ENCODE measurements at regions not wholly inside any gene's neighbourhood (a gene's known extent, or its start where the extent isn't known, plus 50 kb on each side); places are given as distances from the start of the nearest gene placed in this dataset.

DNA sequence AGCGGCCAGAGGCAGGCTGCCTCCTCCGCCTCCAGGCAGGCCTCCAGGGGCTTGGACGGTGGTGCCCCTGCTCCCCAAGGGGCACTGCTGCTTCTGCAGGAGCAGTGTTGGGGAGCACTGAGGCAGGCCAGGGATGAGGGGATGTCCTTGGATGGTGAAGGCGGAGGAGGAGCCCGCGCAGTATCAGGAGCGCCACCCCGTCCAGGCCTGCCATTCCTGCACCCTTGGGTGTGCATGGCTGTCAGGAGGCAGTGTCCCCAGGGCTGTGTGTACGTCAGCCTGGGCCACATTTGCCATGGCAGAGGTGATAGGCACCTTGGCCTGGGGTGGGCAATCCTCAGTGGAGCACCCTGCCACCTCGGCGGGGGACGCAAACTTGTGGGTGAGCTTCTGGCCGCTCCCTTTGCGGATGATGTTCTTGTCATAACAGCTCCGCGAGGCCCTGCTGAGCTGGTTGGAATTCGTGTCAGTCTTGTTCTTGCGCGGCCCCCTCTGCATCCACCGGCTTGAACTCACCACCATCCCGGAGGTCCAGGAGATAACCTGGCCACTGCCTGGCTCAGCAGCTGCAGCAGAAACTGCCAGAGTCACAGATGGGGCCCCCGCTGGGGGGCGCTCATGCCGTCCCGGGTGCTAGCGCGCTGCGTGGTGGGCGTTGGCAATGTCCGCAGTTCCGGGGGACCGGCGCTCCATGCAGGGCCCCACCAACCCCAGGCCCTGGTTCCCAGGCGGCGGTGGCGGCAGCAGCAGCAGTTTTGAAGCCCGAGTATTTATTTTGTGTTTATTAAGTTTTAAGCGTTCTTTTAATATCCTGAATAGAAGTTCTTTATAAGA, 182.3 kb upstream of the ADCY1 start:
- ATAC-seq (replicated peaks) (no peak), DNase-seq (no peak)
- no peaks in the 10 kb centered on the region for H3K27me3 Mint-ChIP-seq
- no peak overlapping the region for H3K27ac Mint-ChIP-seq
- no peaks in the 10 kb centered on the region for H3K4me1 Mint-ChIP-seq
- H3K4me3 Mint-ChIP-seq = no peak overlapping the region
- no peaks in the 10 kb centered on the region for H3K36me3 Mint-ChIP-seq
- peaks cover 13 to 19% of the 10 kb centered on the region in 2 donors for H3K9me3 Mint-ChIP-seq

DNA sequence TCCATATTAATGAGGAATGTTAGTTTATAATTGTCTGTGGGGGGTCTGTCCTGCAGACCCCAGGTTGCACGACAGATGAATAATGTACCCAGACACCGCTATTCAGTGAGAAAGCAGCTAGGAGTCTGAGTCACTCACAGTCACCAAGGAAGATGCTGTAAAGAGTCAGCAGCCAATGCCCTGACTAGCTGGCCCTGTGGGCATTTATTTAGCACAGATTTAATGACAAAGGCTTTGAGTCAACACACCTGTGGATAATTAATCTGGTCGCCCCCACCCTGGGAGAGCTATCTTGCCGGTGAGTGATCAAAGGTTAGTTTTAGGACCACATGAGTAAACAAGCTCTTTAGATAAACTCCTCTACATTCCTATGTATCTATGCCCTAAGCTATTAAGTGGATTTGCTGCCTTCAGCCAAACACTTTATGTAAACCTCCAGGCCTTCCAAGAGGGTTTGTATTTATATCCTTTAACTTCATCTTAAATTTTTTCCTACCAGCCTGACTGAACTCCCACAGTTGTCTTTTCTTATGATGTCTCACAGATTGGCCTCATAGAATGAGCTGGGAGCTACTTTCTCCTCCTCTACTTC, 180.0 kb upstream of the ADCY1 start:
- no peak overlapping the region for H3K27ac Mint-ChIP-seq
- H3K27me3 Mint-ChIP-seq = no peaks in the 10 kb centered on the region
- DNase-seq = no peak
- H3K36me3 Mint-ChIP-seq = no peaks in the 10 kb centered on the region
- no peak for ATAC-seq (replicated peaks)
- H3K4me3 Mint-ChIP-seq = no peak overlapping the region
- H3K4me1 Mint-ChIP-seq = no peaks in the 10 kb centered on the region
- H3K9me3 Mint-ChIP-seq = peaks cover 13 to 19% of the 10 kb centered on the region in 2 donors

DNA sequence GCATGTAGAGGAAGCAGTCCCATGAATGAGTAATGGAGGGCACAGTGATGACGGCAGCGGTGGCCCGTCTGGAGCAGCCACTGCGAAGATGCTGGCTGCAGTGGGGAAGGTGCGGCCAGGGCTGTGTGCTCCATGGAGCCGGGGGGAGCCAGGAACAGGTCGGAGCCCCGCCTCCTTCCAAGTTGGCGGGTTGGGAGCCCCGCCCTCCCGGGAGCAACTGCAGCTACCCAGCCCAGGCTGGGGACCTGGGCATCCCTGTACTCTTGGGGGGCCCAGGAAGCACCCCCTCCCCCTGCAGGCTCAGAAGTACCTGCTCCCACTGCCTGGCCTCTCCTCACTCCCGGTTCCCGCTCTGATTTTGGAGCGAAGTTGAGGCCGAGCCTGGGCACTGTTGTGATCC, 175.1 kb upstream of the ADCY1 start:
- ATAC-seq (replicated peaks) = no peak
- Mint-ChIP-seq H3K27me3 (peaks cover 0 to 4% of the 10 kb centered on the region in 2 donors), H3K4me3 (no peak overlapping the region), H3K9me3 (peaks cover 13 to 16% of the 10 kb centered on the region in 2 donors), H3K27ac (no peak overlapping the region), H3K4me1 (no peaks in the 10 kb centered on the region), H3K36me3 (no peaks in the 10 kb centered on the region)
- DNase-seq = no peak

DNA sequence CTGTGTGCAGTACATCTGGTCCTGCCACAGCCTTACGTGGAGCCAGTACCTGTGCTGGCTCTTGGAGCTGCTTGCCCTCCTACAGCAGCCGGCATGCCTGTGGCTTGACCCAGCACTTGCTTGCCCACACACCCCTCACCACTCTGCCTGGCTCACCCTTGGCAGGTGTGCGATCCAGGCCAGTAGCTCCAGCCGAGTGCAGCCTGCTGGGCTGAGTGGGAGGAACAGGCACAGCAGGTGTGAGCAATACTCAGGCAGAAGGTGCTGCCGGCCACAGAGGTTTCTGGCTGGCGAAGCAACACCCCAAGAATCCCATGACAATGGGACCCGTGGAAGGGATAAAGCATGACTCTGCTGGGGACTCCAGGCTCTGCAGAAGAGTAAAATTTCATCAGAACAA, 173.5 kb upstream of the ADCY1 start:
- no peak for ATAC-seq (replicated peaks)
- Mint-ChIP-seq H3K9me3 (peaks cover 11 to 12% of the 10 kb centered on the region in 2 donors), H3K36me3 (no peaks in the 10 kb centered on the region), H3K27ac (no peak overlapping the region), H3K4me1 (no peaks in the 10 kb centered on the region), H3K4me3 (no peak overlapping the region), H3K27me3 (peaks cover 4 to 9% of the 10 kb centered on the region in 2 donors)
- DNase-seq = no peak

DNA sequence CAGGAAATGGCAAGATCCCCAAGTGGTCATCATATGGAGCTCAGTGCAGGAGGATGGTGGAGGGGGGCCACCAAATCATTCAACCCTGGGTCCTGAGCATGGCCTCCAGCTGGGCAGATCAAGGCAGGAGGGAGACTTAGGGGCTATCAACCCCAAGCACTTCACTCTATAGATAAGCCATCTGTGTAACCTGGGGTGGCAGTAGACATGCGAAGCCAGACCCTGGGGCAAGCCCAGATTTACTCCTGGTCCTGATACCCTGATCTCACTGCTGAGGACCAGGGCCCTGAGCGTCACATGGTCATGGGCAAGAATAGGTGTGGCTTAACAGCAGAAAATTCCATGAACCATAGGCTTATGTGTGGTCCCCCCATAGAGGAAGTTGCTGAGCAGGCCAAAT, 173.0 kb upstream of the ADCY1 start:
- Mint-ChIP-seq H3K27me3 (peaks cover 4 to 12% of the 10 kb centered on the region in 2 donors), H3K27ac (no peak overlapping the region), H3K9me3 (peaks cover 7 to 9% of the 10 kb centered on the region in 2 donors), H3K36me3 (no peaks in the 10 kb centered on the region), H3K4me3 (no peak overlapping the region), H3K4me1 (no peaks in the 10 kb centered on the region)
- no peak for DNase-seq
- ATAC-seq (replicated peaks) = no peak

DNA sequence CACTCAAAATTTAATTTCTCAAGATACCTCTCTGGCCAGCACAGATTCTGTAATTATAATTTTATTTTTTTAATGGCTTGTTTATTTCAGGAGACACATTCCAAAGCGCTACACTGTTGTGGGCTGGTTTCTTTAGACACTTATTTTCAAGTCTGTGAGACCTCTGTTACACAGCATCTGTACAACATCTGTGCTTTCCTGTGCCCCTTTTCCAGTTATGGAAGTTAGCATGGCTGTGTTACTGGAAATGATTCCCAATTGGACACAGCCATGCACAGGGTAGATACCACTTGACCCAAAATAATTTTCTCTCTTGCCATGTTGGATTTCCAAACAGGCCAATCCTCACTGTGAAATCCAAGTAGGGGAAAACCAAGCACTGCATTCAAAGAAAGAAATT, 172.3 kb upstream of the ADCY1 start:
- Mint-ChIP-seq H3K27ac (no peak overlapping the region), H3K4me3 (no peak overlapping the region), H3K36me3 (no peaks in the 10 kb centered on the region), H3K27me3 (peaks cover 4 to 12% of the 10 kb centered on the region in 2 donors), H3K9me3 (peaks cover 4 to 7% of the 10 kb centered on the region in 2 donors), H3K4me1 (no peaks in the 10 kb centered on the region)
- ATAC-seq (replicated peaks) = no peak
- DNase-seq = no peak

DNA sequence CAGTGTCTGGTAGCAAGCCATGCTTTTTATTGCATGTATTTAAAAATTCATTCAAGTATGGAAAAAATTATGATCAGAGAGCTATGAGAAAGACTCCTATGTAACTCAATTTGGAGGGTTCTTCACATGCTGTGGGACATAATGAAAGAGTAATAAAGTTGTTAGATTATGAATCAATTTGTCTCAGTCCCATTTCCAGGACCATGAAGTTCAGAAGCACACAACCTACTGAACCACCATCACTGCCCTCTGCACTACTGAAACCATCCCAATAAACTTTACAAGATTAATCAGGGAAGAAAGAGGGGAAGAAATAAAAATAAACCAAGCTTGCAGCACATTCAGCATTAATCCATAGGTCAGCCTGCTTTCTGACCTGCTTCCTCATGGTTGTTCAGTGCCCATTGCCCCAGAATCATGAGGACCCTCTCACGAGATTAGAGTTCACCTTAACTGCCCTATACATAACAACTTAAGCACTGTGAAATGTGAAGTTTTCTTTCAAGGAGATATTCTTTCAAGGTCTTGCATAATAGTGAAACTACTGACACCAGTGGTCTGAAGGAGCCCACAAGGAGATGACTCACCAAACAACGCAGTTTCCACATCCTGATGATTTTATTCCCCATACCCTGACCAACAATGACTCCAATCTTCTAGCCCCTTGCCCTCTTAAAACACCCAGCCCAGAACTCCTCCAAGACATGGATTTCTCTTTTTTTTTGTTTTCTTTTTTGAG, 171.5 kb upstream of the ADCY1 start:
- DNase-seq (no peak), ATAC-seq (replicated peaks) (no peak)
- peaks cover 4 to 7% of the 10 kb centered on the region in 2 donors for H3K9me3 Mint-ChIP-seq
- no peaks in the 10 kb centered on the region for H3K36me3 Mint-ChIP-seq
- H3K4me1 Mint-ChIP-seq = no peaks in the 10 kb centered on the region
- H3K4me3 Mint-ChIP-seq = no peak overlapping the region
- H3K27me3 Mint-ChIP-seq = peaks cover 4 to 12% of the 10 kb centered on the region in 2 donors
- H3K27ac Mint-ChIP-seq = no peak overlapping the region

DNA sequence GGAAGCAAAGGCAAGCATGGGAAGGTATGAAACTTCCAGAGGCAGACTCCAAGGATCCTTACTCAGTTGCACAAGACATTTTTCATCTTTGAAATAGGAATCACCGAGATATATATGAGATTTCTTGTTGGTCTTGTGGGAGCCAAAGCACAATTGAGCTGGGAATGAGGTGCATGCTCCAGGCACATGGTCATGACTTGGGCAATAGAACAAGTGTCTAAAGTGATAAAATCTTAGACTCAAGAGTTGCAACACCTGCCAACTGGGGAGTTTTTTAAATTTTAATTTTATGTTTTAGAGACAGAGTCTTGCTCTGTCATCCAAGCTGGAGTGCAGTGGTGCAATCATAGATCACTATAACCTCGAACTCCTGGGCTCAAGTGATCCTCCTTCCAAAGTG, 169.5 kb upstream of the ADCY1 start:
- Mint-ChIP-seq H3K9me3 (peaks cover 4 to 8% of the 10 kb centered on the region in 2 donors), H3K27ac (no peak overlapping the region), H3K4me3 (no peak overlapping the region), H3K4me1 (no peaks in the 10 kb centered on the region), H3K36me3 (no peaks in the 10 kb centered on the region), H3K27me3 (peaks cover 11 to 20% of the 10 kb centered on the region in 2 donors)
- no peak for ATAC-seq (replicated peaks)
- no peak for DNase-seq

DNA sequence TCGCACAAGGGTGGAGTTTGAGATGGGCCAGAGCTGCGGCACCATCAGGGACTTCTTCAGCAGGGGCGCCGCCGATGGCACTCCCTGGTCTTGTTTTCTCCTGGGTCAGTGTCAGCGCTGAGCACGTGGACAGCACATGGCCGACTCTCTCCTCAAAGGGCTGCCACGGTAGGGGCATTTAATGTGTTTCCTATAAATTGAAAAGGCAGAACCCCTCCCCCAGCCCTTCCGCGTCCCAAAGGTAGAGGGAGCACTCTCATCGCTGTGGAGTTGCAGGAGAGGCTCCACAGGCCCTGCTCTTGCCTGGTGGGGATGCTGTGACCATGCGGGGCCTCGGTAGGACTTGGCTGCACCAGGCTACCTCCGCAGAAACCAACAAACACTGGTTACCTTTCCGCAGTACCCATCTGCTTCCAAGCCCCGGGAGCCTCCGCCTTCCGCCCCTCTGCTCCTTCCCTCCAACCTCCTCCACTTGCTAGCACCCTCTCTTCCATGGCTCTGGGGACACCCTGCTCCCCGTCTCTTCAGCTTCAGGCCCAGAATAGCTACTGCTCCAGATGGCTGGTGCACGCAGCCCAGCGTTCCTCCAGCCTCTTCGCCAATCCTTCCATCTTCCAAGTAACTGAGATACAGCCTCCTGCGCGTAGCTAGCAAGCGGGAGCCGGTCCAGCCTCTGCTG, 166.3 kb upstream of the ADCY1 start:
- DNase-seq (no peak), ATAC-seq (replicated peaks) (no peak)
- Mint-ChIP-seq H3K4me3 (no peak overlapping the region), H3K9me3 (peaks cover 9 to 14% of the 10 kb centered on the region in 2 donors), H3K27ac (no peak overlapping the region), H3K27me3 (peaks cover 11 to 20% of the 10 kb centered on the region in 2 donors), H3K36me3 (no peaks in the 10 kb centered on the region), H3K4me1 (no peaks in the 10 kb centered on the region)

DNA sequence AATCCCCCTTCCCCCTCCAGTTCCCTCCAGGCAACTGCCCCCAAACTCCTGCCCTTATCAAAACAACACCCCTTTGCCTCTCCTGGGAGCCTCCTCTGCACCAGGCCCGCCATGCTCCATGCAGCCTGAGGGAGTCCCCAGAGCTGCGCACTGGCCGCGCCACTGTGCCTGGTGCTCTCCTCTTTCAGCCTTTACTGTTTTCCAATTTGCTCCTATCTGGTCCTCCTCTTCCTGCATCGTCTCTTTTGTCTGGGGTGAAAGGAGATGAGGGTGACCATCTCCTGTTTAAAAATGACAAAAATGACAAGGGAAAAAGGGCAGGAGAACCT, 165.8 kb upstream of the ADCY1 start:
- Mint-ChIP-seq H3K27me3 (peaks cover 11 to 20% of the 10 kb centered on the region in 2 donors), H3K4me3 (no peak overlapping the region), H3K36me3 (no peaks in the 10 kb centered on the region), H3K9me3 (peaks cover 9 to 15% of the 10 kb centered on the region in 2 donors), H3K27ac (no peak overlapping the region), H3K4me1 (no peaks in the 10 kb centered on the region)
- DNase-seq (no peak), ATAC-seq (replicated peaks) (no peak)

DNA sequence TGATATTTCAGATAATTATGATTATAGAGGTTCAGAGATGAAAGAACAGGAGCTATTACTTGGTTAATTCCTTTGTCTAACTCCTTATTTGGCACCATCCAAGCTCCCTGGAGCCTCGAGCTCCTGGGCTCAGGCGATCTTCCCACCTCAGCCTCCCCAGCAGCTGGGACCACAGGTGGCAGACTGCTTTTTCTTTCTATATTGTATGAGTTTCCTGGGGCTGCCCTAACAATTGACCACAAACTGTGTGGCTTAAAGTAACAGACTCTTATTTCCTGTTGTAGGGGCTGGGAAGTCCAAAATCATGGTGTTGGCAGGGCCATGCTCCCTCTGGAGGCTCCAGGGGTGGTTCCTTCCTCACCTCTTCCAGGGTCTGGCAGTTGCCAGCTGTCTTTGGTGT, 163.3 kb upstream of the ADCY1 start:
- Mint-ChIP-seq H3K27me3 (peaks cover 6 to 9% of the 10 kb centered on the region in 2 donors), H3K9me3 (peaks cover 5 to 11% of the 10 kb centered on the region in 2 donors), H3K4me1 (no peaks in the 10 kb centered on the region), H3K4me3 (no peak overlapping the region), H3K27ac (no peak overlapping the region), H3K36me3 (no peaks in the 10 kb centered on the region)
- DNase-seq (no peak), ATAC-seq (replicated peaks) (no peak)

DNA sequence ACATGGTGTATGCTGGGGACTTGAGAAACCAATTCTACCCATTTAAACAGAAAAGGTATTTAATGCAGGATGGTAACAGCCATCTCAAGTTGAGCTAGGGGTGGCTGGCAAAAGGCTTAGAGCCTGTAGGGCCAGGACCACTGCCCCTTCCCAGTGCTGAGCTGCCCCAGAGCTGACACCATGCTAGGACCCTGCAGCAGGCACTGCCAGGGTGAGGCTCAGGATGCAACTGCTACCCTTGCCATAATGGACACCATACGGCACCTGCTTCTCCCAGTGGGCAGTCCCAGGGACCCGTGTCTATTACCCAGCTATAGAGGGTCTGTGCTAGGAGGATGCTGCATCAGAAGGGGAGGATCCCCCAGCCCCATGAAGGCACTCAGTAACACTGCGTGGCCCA, 160.7 kb upstream of the ADCY1 start:
- peaks cover 5 to 7% of the 10 kb centered on the region in 2 donors for H3K9me3 Mint-ChIP-seq
- ATAC-seq (replicated peaks) (no peak), DNase-seq (no peak)
- H3K27me3 Mint-ChIP-seq = peaks cover 1 to 4% of the 10 kb centered on the region in 2 donors
- H3K36me3 Mint-ChIP-seq = no peaks in the 10 kb centered on the region
- peaks cover 2 to 7% of the 10 kb centered on the region in 2 donors for H3K4me1 Mint-ChIP-seq
- H3K27ac Mint-ChIP-seq = no peak overlapping the region
- H3K4me3 Mint-ChIP-seq = no peak overlapping the region

DNA sequence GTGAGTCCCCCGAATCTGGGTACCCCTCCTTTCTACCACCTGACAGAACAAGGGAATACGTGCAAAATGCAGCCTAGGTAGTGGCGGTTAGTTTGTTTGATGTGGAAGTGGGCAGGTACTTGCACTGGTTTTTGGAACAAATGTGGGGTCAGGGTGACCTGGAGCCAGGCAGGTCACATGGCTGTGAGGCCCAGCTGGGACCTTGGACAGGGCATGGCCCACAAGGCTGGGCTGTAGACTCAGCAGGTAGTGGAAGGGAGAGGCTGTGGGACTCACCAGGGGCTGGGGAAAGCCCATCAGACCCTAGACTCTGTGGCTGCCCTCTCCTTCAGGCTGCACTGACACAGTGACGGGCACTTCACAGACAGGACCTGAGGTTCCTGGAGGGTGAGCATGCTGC, 159.9 kb upstream of the ADCY1 start:
- H3K27ac Mint-ChIP-seq = no peak overlapping the region
- no peaks in the 10 kb centered on the region for H3K36me3 Mint-ChIP-seq
- peaks cover 2 to 7% of the 10 kb centered on the region in 2 donors for H3K4me1 Mint-ChIP-seq
- ATAC-seq (replicated peaks) = no peak
- no peak overlapping the region for H3K4me3 Mint-ChIP-seq
- peaks cover under 1% of the 10 kb centered on the region in 2 donors for H3K27me3 Mint-ChIP-seq
- no peak for DNase-seq
- peaks cover 5 to 7% of the 10 kb centered on the region in 2 donors for H3K9me3 Mint-ChIP-seq

DNA sequence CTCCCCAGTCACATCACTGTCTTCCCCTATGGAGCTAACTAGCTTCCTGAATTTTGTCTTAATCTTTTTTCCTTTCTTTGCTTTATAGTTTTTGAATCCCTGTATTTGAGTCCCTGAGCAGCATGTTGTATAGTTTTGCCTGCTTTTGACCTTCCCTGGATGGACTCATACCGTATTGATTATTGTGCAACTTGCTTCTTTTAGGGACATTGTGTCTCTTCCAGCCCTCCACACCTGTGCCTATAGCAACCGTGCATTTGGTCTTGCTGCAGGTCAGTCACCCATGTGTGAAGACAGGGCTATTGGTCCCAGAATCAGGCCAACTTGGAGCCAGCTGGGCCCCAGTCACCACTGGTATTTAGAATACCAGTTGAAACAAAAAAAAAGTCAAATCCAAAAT, 158.9 kb upstream of the ADCY1 start:
- no peak for DNase-seq
- no peak overlapping the region for H3K4me3 Mint-ChIP-seq

More for the DNA sequence above, 158.9 kb upstream of the ADCY1 start:
- Mint-ChIP-seq H3K9me3 (peaks cover 5 to 7% of the 10 kb centered on the region in 2 donors), H3K36me3 (no peaks in the 10 kb centered on the region), H3K4me1 (peaks cover 2 to 7% of the 10 kb centered on the region in 2 donors), H3K27me3 (peaks cover 3 to 5% of the 10 kb centered on the region in 2 donors), H3K27ac (no peak overlapping the region)
- no peak for ATAC-seq (replicated peaks)
